ENCODE measurements at regions not wholly inside any gene's neighbourhood (a gene's known extent, or its start where the extent isn't known, plus 50 kb on each side); places are given as distances from the start of the nearest gene placed in this dataset.

DNA sequence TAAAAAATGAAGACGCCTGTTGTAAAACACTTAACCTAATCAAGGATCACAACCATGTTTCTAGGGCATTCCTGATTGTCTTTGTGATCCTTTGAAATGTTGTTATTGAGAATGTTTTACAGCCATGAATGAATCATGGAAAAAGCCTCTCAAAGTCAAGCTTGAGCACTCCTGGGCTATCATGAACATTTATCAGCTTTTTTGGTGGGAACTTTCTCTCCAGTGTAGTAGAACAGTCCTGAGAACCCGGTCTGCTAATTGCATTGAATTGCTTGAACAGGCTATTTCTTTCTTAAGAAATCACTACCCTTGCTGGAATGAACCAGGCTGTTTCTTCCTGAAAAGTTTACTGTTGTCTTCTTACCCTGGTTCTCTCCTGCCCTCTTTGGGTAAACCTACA lies 516.5 kb downstream of the FGF9 start:
- Histone ChIP-seq H4K20me1 (ENCODE audit: control insufficient read depth, insufficient read depth, low read length, poor library complexity, severe bottlenecking) (no peaks in the 10 kb centered on the region), H3K9ac (ENCODE audit: low read length) (no peak overlapping the region), H3K4me1 (ENCODE audit: control insufficient read depth in 2 of 2, insufficient read depth in 2 of 2, low read length in 2 of 2) (no peaks in the 10 kb centered on the region), H2AFZ (ENCODE audit: insufficient read depth, low read depth, low read length, poor library complexity, severe bottlenecking) (no peak overlapping the region), H3K4me3 (ENCODE audit: control extremely low read depth in 1 of 5, extremely low read depth in 1 of 5, insufficient read depth in 1 of 5, low read depth in 2 of 5, low read length in 4 of 5) (no peak overlapping the region), H3K79me2 (ENCODE audit: control insufficient read depth, insufficient read depth, low read length) (no peaks in the 10 kb centered on the region), H3K9me3 (ENCODE audit: control extremely low read depth in 1 of 3, control insufficient read depth in 2 of 3, insufficient read depth in 1 of 3, low read length in 2 of 3) (no peaks in the 10 kb centered on the region), H3K4me2 (replicated peaks; ENCODE audit: low read depth, low read length, poor library complexity, severe bottlenecking) (no peak overlapping the region), H3K27me3 (replicated peaks in 1 of 4; ENCODE audit: control extremely low read depth in 1 of 4, control insufficient read depth in 3 of 4, insufficient read depth in 4 of 4, low read length in 3 of 4) (no peaks in the 10 kb centered on the region), H3K36me3 (replicated peaks in 1 of 2; ENCODE audit: control extremely low read depth in 1 of 2, control insufficient read depth in 1 of 2, extremely low read depth in 1 of 2, insufficient read depth in 2 of 2, low read length in 1 of 2) (no peaks in the 10 kb centered on the region), H3K27ac (ENCODE audit: low read length in 2 of 2) (no peak overlapping the region)
- 20% methylated on average over 1 of the region's 2 CpGs for WGBS (ENCODE audit: insufficient coverage)
- Mint-ChIP-seq H3K27ac (no peak overlapping the region), H3K9me3 (ENCODE audit: insufficient read depth) (no peaks in the 10 kb centered on the region), H3K4me1 (peaks cover 4% of the 10 kb centered on the region), H3K27me3 (no peaks in the 10 kb centered on the region), H3K4me3 (no peak overlapping the region)
- intact Hi-C loops (cut with micrococcal nuclease), result loop anchor here (10.0 kb wide), 1 partner anchor 513 kb away; the partner anchor contains the start of gene FGF9
- DNase-seq (no peak), ATAC-seq (ENCODE audit: low read depth) (no peak)
- CTCF ChIA-PET, result interaction anchor here (1.1 kb wide), 1 partner anchor 338 kb away, joined by 3 read pairs; no protein-coding TSS in a partner anchor
- POLR2A ChIA-PET, result no interaction called here
- TF ChIP-seq, protein P1, sequence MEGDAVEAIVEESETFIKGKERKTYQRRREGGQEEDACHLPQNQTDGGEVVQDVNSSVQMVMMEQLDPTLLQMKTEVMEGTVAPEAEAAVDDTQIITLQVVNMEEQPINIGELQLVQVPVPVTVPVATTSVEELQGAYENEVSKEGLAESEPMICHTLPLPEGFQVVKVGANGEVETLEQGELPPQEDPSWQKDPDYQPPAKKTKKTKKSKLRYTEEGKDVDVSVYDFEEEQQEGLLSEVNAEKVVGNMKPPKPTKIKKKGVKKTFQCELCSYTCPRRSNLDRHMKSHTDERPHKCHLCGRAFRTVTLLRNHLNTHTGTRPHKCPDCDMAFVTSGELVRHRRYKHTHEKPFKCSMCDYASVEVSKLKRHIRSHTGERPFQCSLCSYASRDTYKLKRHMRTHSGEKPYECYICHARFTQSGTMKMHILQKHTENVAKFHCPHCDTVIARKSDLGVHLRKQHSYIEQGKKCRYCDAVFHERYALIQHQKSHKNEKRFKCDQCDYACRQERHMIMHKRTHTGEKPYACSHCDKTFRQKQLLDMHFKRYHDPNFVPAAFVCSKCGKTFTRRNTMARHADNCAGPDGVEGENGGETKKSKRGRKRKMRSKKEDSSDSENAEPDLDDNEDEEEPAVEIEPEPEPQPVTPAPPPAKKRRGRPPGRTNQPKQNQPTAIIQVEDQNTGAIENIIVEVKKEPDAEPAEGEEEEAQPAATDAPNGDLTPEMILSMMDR (IDR thresholded peaks at IDR 0.05), result no peak
- no peak for TF ChIP-seq EZH2 (IDR thresholded peaks at IDR 0.05; ENCODE audit: borderline replicate concordance, insufficient read depth, low read depth, low read length, poor library complexity, severe bottlenecking)

- TF ChIP-seq, protein P1 (IDR thresholded peaks at IDR 0.05), result no peak
- TF ChIP-seq EZH2 (IDR thresholded peaks at IDR 0.05; ENCODE audit: borderline replicate concordance, insufficient read depth, low read depth, low read length, poor library complexity, severe bottlenecking), result no peak
- intact Hi-C loops (cut with micrococcal nuclease), result loop anchor here (10.0 kb wide), 1 partner anchor 515 kb away; the partner anchor contains the start of gene FGF9
- ATAC-seq (ENCODE audit: low read depth), result no peak
- Histone ChIP-seq H3K27ac (ENCODE audit: low read length in 2 of 2) (no peak overlapping the region), H3K9ac (ENCODE audit: low read length) (no peak overlapping the region), H3K4me3 (ENCODE audit: control extremely low read depth in 1 of 5, extremely low read depth in 1 of 5, insufficient read depth in 1 of 5, low read depth in 2 of 5, low read length in 4 of 5) (no peak overlapping the region), H2AFZ (ENCODE audit: insufficient read depth, low read depth, low read length, poor library complexity, severe bottlenecking) (no peak overlapping the region), H3K79me2 (ENCODE audit: control insufficient read depth, insufficient read depth, low read length) (no peaks in the 10 kb centered on the region), H3K27me3 (replicated peaks in 1 of 4; ENCODE audit: control extremely low read depth in 1 of 4, control insufficient read depth in 3 of 4, insufficient read depth in 4 of 4, low read length in 3 of 4) (no peaks in the 10 kb centered on the region), H3K36me3 (replicated peaks in 1 of 2; ENCODE audit: control extremely low read depth in 1 of 2, control insufficient read depth in 1 of 2, extremely low read depth in 1 of 2, insufficient read depth in 2 of 2, low read length in 1 of 2) (no peaks in the 10 kb centered on the region), H3K4me1 (ENCODE audit: control insufficient read depth in 2 of 2, insufficient read depth in 2 of 2, low read length in 2 of 2) (no peaks in the 10 kb centered on the region), H4K20me1 (ENCODE audit: control insufficient read depth, insufficient read depth, low read length, poor library complexity, severe bottlenecking) (no peaks in the 10 kb centered on the region), H3K4me2 (replicated peaks; ENCODE audit: low read depth, low read length, poor library complexity, severe bottlenecking) (no peak overlapping the region), H3K9me3 (ENCODE audit: control extremely low read depth in 1 of 3, control insufficient read depth in 2 of 3, insufficient read depth in 1 of 3, low read length in 2 of 3) (no peaks in the 10 kb centered on the region)
- Mint-ChIP-seq H3K27ac (no peak overlapping the region), H3K4me1 (peaks cover 4% of the 10 kb centered on the region), H3K27me3 (no peaks in the 10 kb centered on the region), H3K4me3 (no peak overlapping the region), H3K9me3 (ENCODE audit: insufficient read depth) (no peaks in the 10 kb centered on the region)
- WGBS (ENCODE audit: insufficient coverage), result 85% methylated on average over 7 of the region's 8 CpGs
- ChIA-PET POLR2A (no interaction called here), CTCF (interaction anchor here (1.1 kb wide), 1 partner anchor 548 kb away, joined by 3 read pairs; no protein-coding TSS in a partner anchor)
- DNase-seq, result no peak
These were observed 518.5 kb downstream of the FGF9 start for GRCh38 chr13:22189176-22190048.

Data from B cell (primary cell).